RCC 7860 (cell line): ENCODE measurements at regions not wholly inside any gene's neighbourhood (a gene's known extent, or its start where the extent isn't known, plus 50 kb on each side); places are given as distances from the start of the nearest gene placed in this dataset.

Experiments
- DNase-seq: peaks from one replicate; pipeline ENCODE4 v3.0.0-alpha.2; 2015; ENCODE audit warnings: low spot score
- FAIRE-seq: peaks from 2 replicates; lab custom pipeline; 2012; peaks lifted over from hg19 to GRCh38; lab: Jason Lieb, UNC

GRCh38 chr4:14269824-14270223 is 642.3 kb upstream of the BOD1L1 start:
- DNase-seq (no peak), FAIRE-seq (no peak)

- FAIRE-seq, result no peak
- DNase-seq, result no peak
These were observed 644.7 kb upstream of the BOD1L1 start for GRCh38 chr4:14272206-14272605.

GRCh38 chr4:14277505-14277904 is 650.0 kb upstream of the BOD1L1 start:
- no peak for FAIRE-seq

GRCh38 chr4:14280567-14280966 is 653.0 kb upstream of the BOD1L1 start:
- no peak for FAIRE-seq
- no peak for DNase-seq

More at GRCh38 chr4:14277505-14277904, 650.0 kb upstream of the BOD1L1 start:
- DNase-seq, result no peak

GRCh38 chr4:14284578-14284977 is 657.1 kb upstream of the BOD1L1 start:
- DNase-seq, result no peak
- FAIRE-seq, result no peak

- FAIRE-seq, result no peak
These were observed 662.2 kb upstream of the BOD1L1 start for GRCh38 chr4:14289708-14290107.

GRCh38 chr4:14293582-14293981 is 666.1 kb upstream of the BOD1L1 start:
- FAIRE-seq (no peak), DNase-seq (no peak)

More at GRCh38 chr4:14289708-14290107, 662.2 kb upstream of the BOD1L1 start:
- no peak for DNase-seq

GRCh38 chr4:14294611-14295010 is 667.1 kb upstream of the BOD1L1 start:
- FAIRE-seq, result no peak
- no peak for DNase-seq

GRCh38 chr4:14299166-14299565 is 671.6 kb upstream of the BOD1L1 start:
- FAIRE-seq, result no peak
- no peak for DNase-seq

- DNase-seq, result no peak
- FAIRE-seq, result no peak
These were observed 674.5 kb upstream of the BOD1L1 start for GRCh38 chr4:14302021-14302420.

- FAIRE-seq (no peak), DNase-seq (no peak)
These were observed 676.3 kb upstream of the BOD1L1 start for GRCh38 chr4:14303856-14304255.

GRCh38 chr4:14308229-14308651 is 680.7 kb upstream of the BOD1L1 start:
- DNase-seq (no peak), FAIRE-seq (no peak)

GRCh38 chr4:14309431-14309830 is 681.9 kb upstream of the BOD1L1 start:
- FAIRE-seq (no peak), DNase-seq (no peak)

GRCh38 chr4:14313757-14314156 is 686.2 kb upstream of the BOD1L1 start:
- no peak for DNase-seq
- no peak for FAIRE-seq

GRCh38 chr4:14315129-14315528 is 687.2 kb upstream of the CPEB2 start:
- no peak for FAIRE-seq
- DNase-seq, result no peak

- no peak for FAIRE-seq
- DNase-seq, result no peak
These were observed 684.9 kb upstream of the CPEB2 start for GRCh38 chr4:14317351-14317750.

GRCh38 chr4:14318671-14319070 is 683.6 kb upstream of the CPEB2 start:
- FAIRE-seq (no peak), DNase-seq (no peak)

GRCh38 chr4:14321723-14322122 is 680.6 kb upstream of the CPEB2 start:
- DNase-seq (no peak), FAIRE-seq (no peak)

GRCh38 chr4:14323191-14323590 is 679.1 kb upstream of the CPEB2 start:
- FAIRE-seq (no peak), DNase-seq (no peak)

- FAIRE-seq, result no peak
These were observed 673.1 kb upstream of the CPEB2 start for GRCh38 chr4:14329228-14329627.

GRCh38 chr4:14333616-14334015 is 668.7 kb upstream of the CPEB2 start:
- DNase-seq (no peak), FAIRE-seq (no peak)

More at GRCh38 chr4:14329228-14329627, 673.1 kb upstream of the CPEB2 start:
- no peak for DNase-seq

GRCh38 chr4:14334166-14334565 is 668.1 kb upstream of the CPEB2 start:
- FAIRE-seq (no peak), DNase-seq (no peak)

- DNase-seq, result no peak
- no peak for FAIRE-seq
These were observed 666.4 kb upstream of the CPEB2 start for GRCh38 chr4:14335872-14336271.

- DNase-seq (no peak), FAIRE-seq (no peak)
These were observed 665.6 kb upstream of the CPEB2 start for GRCh38 chr4:14336656-14337055.
